GM18858 (cell line): ENCODE measurements at regions not wholly inside any gene's neighbourhood (a gene's known extent, or its start where the extent isn't known, plus 50 kb on each side); places are given as distances from the start of the nearest gene placed in this dataset.
"Not testable (repeated sequence)": the region's sequence is repeated elsewhere in the genome, so short reads cannot be mapped to it uniquely, and the experiment has no call there.

Experiments used
- ATAC-seq: cut with Tn5 transposase; IDR thresholded peaks from one replicate; pipeline ENCODE4 v1.9.1; 2021; ENCODE audit not compliant: unreplicated experiment

DNA sequence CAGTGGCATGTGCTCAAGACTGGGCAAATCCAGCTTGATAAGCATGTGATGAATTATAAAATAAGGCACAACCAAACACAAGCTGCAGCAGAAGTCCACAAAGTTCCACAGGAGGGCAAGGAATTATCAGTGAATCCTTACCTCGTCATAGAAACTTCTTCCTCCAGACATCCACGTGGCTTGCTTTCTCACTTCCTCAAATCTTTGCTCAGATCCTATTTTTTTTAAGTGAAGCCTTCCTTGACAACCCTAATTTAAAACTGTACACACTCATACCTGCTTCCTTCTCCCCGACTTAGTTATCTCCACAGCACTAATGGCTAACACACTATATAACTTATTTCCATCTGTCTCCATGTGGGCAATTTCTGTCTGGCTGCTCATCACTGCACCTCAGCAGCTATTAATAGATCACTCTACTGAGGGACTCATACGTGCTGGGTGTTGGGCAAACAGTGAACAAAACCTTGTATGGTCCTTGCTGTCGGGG lies 320.7 kb downstream of the KLF13 start:
- ATAC-seq = not testable (repeated sequence)

DNA sequence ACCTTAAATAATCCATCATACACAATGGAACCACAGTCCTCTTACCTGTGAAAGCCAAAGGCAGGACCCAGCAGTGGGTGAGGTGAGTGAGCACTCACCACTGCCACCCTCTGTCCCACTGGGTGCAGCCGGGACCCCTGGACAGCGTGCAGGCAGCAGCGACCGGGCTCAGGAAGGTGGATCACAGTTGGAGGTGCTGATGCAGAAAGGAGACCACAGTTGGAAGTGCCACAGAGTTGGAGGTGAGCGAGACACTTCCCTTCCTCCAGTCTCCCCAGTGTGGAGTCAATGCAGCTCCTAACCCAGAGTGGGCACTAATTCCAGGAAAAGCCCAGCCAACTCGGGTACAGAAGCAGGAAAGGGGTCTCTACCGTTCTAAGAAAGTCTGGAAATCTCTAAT lies 323.0 kb downstream of the KLF13 start:
- ATAC-seq = not testable (repeated sequence)

DNA sequence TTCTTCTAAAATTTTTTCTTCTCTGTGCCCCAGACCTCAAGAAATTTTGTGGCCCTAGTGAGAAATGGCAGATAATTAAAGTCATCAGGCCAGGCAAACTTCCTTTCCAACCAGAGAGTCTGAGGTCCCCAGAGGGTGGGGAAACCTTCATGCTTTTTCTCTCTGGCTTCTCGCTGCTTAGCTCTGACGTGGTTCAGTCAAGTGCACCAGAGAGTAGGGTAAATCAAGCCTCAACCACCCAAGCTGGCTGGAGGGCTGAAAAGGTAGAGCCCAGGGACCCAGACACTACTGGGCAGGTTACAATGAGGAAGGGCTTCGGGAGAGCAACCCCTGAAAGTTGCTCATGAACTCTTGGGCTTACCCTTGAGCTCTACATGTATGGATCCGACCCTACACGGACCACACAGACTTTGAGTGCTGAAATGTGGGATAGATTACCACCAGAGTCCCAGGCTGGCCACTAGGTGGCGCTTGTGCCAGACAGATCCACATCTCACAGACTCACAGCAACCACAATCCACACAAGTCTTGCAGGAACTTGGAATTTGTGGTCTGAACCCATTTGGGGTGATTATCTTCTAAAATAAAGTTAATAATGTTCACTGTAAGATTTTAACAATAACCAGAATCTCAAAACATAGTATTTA lies 323.5 kb downstream of the KLF13 start:
- not testable (repeated sequence) for ATAC-seq

GRCh38 chr15:31656915-31657314 lies 330.3 kb downstream of the KLF13 start:
- not testable (repeated sequence) for ATAC-seq

- no peak for ATAC-seq
Observed at GRCh38 chr15:31660816-31661215, 334.2 kb downstream of the KLF13 start.

- ATAC-seq = not testable (repeated sequence)
Observed at GRCh38 chr15:31665732-31666131, 339.1 kb downstream of the KLF13 start.

GRCh38 chr15:31669158-31669908 lies 342.7 kb downstream of the KLF13 start:
- ATAC-seq = not testable (repeated sequence)

GRCh38 chr15:31673263-31673662 lies 346.6 kb downstream of the KLF13 start:
- not testable (repeated sequence) for ATAC-seq

GRCh38 chr15:31681529-31682259 lies 348.6 kb upstream of the CHRNA7 start:
- ATAC-seq = not testable (repeated sequence)

DNA sequence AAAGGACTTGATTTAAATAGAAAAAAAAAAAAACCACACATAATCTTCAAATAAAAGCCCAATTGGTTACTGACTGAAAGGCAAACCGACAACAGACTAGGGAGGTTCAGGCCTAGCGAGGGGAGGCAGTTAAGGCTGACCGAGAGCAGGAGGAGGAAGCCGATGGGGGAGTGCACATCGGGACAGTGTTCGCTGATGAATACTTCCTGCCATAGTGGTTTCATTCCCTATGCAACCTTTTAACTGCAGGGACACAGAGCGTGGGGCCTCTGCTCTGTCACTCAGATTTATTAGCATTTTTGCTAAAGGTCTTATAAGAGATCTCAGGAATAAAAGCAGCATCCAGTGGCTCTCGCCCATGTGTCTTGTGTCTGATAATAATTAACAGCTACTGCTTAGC lies 343.2 kb upstream of the CHRNA7 start:
- not testable (repeated sequence) for ATAC-seq

DNA sequence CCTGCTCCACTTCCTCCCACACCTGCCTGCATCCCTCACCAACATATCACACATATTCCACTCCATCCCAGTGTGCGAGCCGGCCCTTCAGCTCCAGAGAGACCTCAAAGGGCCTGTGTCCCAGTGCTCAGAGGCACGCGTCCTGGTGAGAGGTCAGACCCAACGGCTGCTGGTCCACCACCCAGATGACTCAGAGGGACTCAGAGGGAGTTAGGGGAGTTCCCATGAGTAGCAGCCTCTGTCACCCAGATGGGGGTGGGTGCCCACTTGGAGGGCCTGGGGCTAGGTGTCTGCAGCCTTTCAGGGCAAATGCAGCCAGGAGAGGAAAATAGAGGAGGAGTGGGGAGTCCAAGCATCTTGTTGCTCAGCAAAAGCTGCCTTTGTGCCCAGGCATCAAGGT lies 333.8 kb upstream of the CHRNA7 start:
- not testable (repeated sequence) for ATAC-seq

DNA sequence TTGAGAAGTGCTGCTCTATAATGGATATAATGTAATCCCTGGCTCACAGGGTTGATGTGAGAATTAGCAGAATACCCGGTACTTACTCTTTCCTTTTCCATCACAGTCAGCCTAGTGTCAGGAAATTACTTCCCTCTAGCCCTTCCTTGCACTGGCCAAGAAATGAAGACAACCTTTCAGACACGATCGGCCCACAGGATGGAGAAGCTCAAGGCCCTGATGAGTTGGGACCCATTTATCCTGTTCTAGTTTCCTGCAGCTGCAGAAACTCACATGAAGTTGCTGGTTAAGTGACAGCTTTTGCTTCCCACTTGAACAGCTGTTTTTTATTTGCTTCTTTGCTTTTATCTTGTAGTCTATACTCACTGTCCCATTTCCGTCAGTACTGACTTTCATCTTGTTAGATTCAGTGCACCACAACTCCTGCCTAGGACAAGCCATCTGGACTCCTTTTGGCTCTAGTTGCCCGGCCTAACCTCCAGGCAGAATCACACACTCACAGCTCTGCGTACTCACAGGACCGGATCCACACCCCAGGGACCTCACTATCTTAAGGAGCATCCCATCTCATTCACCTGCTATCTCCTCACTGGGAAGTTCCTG lies 325.1 kb upstream of the CHRNA7 start:
- not testable (repeated sequence) for ATAC-seq

DNA sequence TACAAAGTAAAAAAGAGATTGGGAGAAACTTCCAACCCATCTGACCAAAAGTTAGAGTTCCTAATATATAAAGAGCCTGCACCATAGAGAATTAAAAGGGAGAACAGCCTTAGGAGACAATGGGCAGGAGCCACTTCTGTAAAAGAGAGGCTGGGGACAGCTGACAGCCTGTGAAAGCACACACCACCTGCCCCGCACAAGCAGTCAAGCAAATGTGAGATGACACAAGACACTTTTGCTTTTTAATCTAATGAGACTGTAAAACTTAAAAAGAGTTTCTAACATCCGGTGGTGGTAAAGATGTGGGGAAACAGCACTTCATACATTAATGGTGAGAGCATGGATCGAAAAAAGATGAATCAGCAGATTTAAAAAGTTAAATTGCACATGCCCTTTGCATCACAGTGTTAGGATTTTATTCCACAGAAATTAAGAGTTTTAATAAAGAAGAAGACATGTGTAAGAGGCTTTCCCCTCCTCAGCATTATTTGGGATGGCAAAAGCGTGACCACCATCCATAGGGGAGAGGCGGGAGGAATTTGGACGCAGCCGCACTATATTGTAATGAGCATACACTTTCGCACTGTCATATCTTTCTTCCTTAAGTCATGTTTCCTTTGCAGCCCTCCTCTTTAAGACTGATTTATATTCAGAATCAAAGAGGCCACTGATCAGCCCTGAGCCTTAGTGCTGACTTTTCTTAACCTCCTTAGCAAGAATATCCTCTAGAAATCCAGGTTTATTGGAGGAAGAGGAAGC lies 322.2 kb upstream of the CHRNA7 start:
- ATAC-seq = peak; percentile 41

DNA sequence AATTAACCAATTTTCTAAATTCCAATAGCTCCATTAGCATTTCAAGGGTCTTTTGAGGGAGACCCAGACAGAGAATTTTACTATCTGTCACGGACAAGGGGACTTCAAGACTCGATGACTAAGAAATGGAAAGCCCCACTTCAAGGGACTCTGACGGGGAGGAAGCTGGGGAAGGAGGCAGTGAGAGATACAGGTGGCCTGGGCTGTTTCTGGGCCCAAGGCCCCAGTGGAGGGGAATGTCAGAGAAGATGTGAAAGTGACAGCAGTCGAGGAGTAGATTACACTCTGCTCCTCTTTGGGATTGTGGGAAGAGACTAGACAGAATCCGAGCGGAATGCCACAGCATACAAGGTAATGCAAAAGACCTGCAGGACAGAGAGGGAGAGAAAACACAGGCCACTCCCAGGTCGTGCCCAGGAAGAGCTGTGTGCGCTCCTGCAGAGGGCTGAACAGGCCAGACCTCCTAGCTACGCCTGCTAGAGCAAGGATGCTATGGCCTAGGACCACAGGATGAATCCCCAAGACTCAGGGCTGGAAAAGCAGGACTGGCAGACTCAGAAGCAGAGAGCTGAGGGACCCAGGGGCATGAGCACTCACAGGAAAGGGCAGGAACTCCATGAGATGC lies 321.5 kb upstream of the CHRNA7 start:
- peak; percentile 75 for ATAC-seq

GRCh38 chr15:31709479-31709878 lies 320.8 kb upstream of the CHRNA7 start:
- ATAC-seq = not testable (repeated sequence)

DNA sequence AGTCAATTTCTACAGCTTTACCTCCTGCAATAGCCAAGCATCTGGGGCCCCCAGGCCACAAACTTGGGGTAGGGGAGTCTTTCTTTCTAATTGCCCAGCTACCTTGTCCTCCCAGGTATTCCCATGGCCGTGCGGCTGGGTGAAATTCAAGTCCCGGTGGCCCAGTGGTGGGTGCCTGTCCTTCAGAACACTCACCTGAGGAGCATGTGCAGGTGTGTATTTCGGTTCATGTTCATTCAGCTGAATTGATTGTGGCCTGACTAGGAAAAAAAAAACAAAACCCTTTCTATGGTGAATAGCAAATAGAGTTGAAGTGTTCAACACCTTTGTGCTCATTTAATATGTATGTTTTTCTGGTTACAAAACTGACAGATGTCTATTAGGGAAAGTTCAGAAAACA lies 319.5 kb upstream of the CHRNA7 start:
- not testable (repeated sequence) for ATAC-seq

DNA sequence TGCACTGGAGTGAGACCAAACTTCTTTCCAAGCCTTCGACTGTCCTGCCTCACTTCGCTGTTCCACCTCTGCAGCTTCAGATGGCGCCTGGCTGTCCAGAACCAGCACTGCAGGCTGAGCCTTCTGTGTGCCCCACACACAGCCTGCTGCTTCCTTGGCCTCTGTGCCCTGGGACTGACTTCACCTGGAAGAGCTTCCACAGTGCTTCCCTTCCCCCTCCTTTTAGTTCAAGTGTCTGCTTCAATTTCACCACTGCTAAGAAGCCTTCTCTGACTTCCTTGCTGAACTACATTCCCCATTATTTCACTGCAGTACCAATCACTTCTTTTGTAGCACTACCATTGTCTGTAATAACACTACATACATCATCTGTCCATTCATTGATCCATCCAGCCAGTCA lies 315.1 kb upstream of the CHRNA7 start:
- not testable (repeated sequence) for ATAC-seq

DNA sequence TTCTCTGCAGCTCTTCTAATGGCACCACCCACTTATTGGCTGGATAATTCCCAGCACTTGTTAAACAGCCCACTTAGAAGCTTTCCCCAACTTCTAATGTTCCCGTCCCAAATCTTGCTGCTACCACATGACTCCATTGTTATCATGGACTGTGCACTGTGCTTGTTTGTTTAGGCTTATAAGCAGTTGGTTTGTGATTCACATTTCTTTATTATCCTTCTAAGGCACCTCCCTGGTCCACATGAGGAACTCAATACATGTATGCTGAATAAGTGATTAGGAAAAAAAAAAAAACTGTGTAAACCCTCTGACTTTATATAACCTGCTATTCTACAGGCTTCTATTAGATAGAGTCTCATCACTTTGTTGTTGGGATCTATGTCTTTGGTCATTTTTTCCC lies 311.7 kb upstream of the CHRNA7 start:
- ATAC-seq = not testable (repeated sequence)

DNA sequence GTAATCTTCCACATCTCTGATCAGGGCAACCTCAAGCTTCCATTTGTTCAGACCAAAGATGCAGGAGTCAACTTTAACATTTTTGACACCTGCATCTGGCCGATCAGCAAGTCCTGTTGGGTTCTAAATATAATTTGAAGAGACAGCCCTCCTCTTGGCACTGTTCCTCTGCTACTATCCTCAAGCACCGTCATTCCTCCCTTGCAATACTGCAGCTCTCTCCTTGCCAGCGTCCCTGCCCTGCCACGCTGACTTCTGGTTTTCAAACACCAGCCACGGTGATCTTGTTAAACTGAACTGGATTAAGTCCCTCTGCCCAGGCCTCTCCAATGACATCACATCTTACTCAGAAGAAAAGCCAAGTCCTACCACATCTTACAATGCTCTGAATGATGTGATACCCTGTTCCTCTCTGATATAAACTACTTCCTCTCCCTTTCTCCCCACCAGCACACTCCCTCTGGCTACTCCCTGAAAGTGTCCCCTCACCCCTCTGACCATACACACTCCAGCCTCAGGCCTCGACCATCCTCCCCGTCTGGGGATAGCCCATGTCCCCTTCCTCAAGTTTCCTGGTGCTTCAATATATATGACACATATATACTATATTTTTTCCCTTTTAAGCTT lies 310.8 kb upstream of the CHRNA7 start:
- not testable (repeated sequence) for ATAC-seq
